HG03108 (cell line): ENCODE measurements at regions not wholly inside any gene's neighbourhood (a gene's known extent, or its start where the extent isn't known, plus 50 kb on each side); places are given as distances from the start of the nearest gene placed in this dataset.
"Not testable (repeated sequence)": the region's sequence is repeated elsewhere in the genome, so short reads cannot be mapped to it uniquely, and the experiment has no call there.

Source experiments
- ATAC-seq: cut with Tn5 transposase; IDR thresholded peaks from one replicate; pipeline ENCODE4 v1.9.1; 2021; ENCODE audit warnings: moderate library complexity; ENCODE audit not compliant: unreplicated experiment

- ATAC-seq, result no peak
Measured at GRCh38 chr13:39931505-39931904, 276.0 kb downstream of the COG6 start.

GRCh38 chr13:39932514-39932913 is 277.1 kb downstream of the COG6 start:
- ATAC-seq, result not testable (repeated sequence)

- no peak for ATAC-seq
Measured at GRCh38 chr13:39935155-39935554, 279.7 kb downstream of the COG6 start.

- no peak for ATAC-seq
Measured at GRCh38 chr13:39938596-39938995, 283.1 kb downstream of the COG6 start.

GRCh38 chr13:39941236-39941635 is 285.8 kb downstream of the COG6 start:
- no peak for ATAC-seq

- ATAC-seq, result no peak
Measured at GRCh38 chr13:39941911-39942551, 286.6 kb downstream of the COG6 start.

- peak; percentile 86 for ATAC-seq
Measured at GRCh38 chr13:39942552-39943273, 287.3 kb downstream of the COG6 start.

GRCh38 chr13:39943711-39944110 is 288.2 kb downstream of the COG6 start:
- ATAC-seq, result no peak

- no peak for ATAC-seq
Measured at GRCh38 chr13:39945226-39945625, 289.8 kb downstream of the COG6 start.

- no peak for ATAC-seq
Measured at GRCh38 chr13:39946769-39947168, 291.3 kb downstream of the COG6 start.

GRCh38 chr13:39951301-39951700 is 295.8 kb downstream of the COG6 start:
- no peak for ATAC-seq

GRCh38 chr13:39952249-39953233 is 297.1 kb downstream of the COG6 start:
- ATAC-seq, result no peak

- ATAC-seq, result no peak
Measured at GRCh38 chr13:39954476-39954875, 299.0 kb downstream of the COG6 start.

- peak; percentile 8 for ATAC-seq
Measured at GRCh38 chr13:39955560-39955959, 300.1 kb downstream of the COG6 start.

GRCh38 chr13:39956036-39956435 is 300.6 kb downstream of the COG6 start:
- ATAC-seq, result peak; percentile 71

- no peak for ATAC-seq
Measured at GRCh38 chr13:39957868-39958677, 302.6 kb downstream of the COG6 start.

- no peak for ATAC-seq
Measured at GRCh38 chr13:39959497-39960144, 304.2 kb downstream of the COG6 start.

- ATAC-seq, result no peak
Measured at GRCh38 chr13:39960191-39960590, 304.7 kb downstream of the COG6 start.

GRCh38 chr13:39961036-39961435 is 305.6 kb downstream of the COG6 start:
- ATAC-seq, result no peak

- no peak for ATAC-seq
Measured at GRCh38 chr13:39963612-39964011, 308.1 kb downstream of the COG6 start.
